ENCODE measurements at regions not wholly inside any gene's neighbourhood (a gene's known extent, or its start where the extent isn't known, plus 50 kb on each side); places are given as distances from the start of the nearest gene placed in this dataset.
A peak's percentile ranks its signal among the peaks of the same experiment; 100 is the strongest.

DNA sequence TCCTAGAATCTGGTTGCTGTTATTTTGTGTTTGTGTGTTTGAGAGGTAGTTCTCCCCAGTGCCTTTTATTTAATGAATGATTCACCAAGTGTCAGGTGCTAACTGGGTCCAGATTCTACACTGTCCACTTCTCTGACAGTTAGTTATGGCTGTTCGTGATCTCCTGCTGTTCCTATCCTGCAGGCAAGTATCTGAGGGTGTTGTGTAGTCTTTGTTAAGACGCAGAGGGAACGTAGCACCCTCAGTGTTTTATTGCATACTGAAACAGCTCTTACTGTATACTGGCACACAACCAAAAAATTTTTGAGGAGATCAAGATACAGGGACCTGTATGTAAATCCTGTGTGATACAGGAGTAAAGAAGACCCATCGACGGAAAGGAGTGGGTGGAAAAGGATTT lies 1271.3 kb downstream of the ROBO1 start:
- H3K27ac ChIP-seq: no peak overlapping the region
- no peaks in the 10 kb centered on the region for H3K9me3 ChIP-seq
- peaks cover 13% of the 10 kb centered on the region for H3K4me1 ChIP-seq
- H3K36me3 ChIP-seq: no peaks in the 10 kb centered on the region
- H3K27me3 ChIP-seq: no peaks in the 10 kb centered on the region
- no peak for TF ChIP-seq POLR2AphosphoS5 (IDR thresholded peaks at IDR 0.05; ENCODE audit: insufficient read depth in 1 of 2, low read depth in 1 of 2)
- no peak for TF ChIP-seq POLR2A (IDR thresholded peaks at IDR 0.05)
- TF ChIP-seq CTCF (IDR thresholded peaks at IDR 0.05): no peak
- intact Hi-C loops (cut with DNase I): no loop called here
- no peak overlapping the region for H3K4me3 ChIP-seq
- no peak for DNase-seq (ENCODE audit: extremely low spot score in 2 of 2)

GRCh38 chr3:78497021-78497420 lies 1270.8 kb downstream of the ROBO1 start:
- H3K27me3 ChIP-seq: no peaks in the 10 kb centered on the region
- intact Hi-C loops (cut with DNase I): no loop called here
- no peak for TF ChIP-seq POLR2A (IDR thresholded peaks at IDR 0.05)
- TF ChIP-seq POLR2AphosphoS5 (IDR thresholded peaks at IDR 0.05; ENCODE audit: insufficient read depth in 1 of 2, low read depth in 1 of 2): no peak
- H3K36me3 ChIP-seq: no peaks in the 10 kb centered on the region
- H3K27ac ChIP-seq: no peak overlapping the region
- H3K4me1 ChIP-seq: peaks cover 13% of the 10 kb centered on the region
- H3K4me3 ChIP-seq: no peak overlapping the region
- no peaks in the 10 kb centered on the region for H3K9me3 ChIP-seq
- DNase-seq (ENCODE audit: extremely low spot score in 2 of 2): no peak

DNA sequence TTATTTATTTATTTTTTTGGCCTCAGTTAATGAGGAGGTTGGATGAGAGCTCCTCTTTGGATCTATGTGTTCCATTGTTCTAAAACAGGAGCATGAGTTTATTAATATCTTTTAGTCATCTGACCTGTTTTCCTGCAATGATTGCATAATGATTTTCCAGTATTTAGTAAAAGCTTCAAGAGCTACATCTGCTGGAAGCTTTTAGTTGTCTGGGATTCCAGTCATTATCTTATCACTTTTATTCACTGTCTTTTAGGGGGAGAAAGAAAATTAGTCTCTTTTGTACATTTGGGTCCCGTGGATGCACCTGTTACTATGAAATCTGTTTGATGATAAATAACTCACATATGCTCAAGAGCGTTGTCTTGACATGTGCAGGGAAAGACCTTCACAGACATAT lies 1270.0 kb downstream of the ROBO1 start:
- intact Hi-C loops (cut with DNase I): no loop called here
- no peak for DNase-seq (ENCODE audit: extremely low spot score in 2 of 2)

GRCh38 chr3:78506061-78506460 lies 1261.7 kb downstream of the ROBO1 start:
- H3K4me3 ChIP-seq: no peak overlapping the region
- no peak overlapping the region for H3K27ac ChIP-seq
- TF ChIP-seq CTCF (IDR thresholded peaks at IDR 0.05) (no peak), POLR2A (IDR thresholded peaks at IDR 0.05) (no peak), POLR2AphosphoS5 (IDR thresholded peaks at IDR 0.05; ENCODE audit: insufficient read depth in 1 of 2, low read depth in 1 of 2) (no peak)
- no peaks in the 10 kb centered on the region for H3K36me3 ChIP-seq
- no peaks in the 10 kb centered on the region for H3K27me3 ChIP-seq
- no peak for DNase-seq (ENCODE audit: extremely low spot score in 2 of 2)
- intact Hi-C loops (cut with DNase I): no loop called here
- H3K4me1 ChIP-seq: no peaks in the 10 kb centered on the region
- H3K9me3 ChIP-seq: no peaks in the 10 kb centered on the region

More for the DNA sequence above, 1270.0 kb downstream of the ROBO1 start:
- H3K9me3 ChIP-seq: no peaks in the 10 kb centered on the region
- TF ChIP-seq POLR2AphosphoS5 (IDR thresholded peaks at IDR 0.05; ENCODE audit: insufficient read depth in 1 of 2, low read depth in 1 of 2): peak in 1 of 2 donors; percentile 41
- no peak for TF ChIP-seq CTCF (IDR thresholded peaks at IDR 0.05)
- no peak overlapping the region for H3K4me3 ChIP-seq
- no peak overlapping the region for H3K27ac ChIP-seq
- H3K27me3 ChIP-seq: no peaks in the 10 kb centered on the region
- H3K4me1 ChIP-seq: peaks cover 13% of the 10 kb centered on the region
- no peaks in the 10 kb centered on the region for H3K36me3 ChIP-seq

DNA sequence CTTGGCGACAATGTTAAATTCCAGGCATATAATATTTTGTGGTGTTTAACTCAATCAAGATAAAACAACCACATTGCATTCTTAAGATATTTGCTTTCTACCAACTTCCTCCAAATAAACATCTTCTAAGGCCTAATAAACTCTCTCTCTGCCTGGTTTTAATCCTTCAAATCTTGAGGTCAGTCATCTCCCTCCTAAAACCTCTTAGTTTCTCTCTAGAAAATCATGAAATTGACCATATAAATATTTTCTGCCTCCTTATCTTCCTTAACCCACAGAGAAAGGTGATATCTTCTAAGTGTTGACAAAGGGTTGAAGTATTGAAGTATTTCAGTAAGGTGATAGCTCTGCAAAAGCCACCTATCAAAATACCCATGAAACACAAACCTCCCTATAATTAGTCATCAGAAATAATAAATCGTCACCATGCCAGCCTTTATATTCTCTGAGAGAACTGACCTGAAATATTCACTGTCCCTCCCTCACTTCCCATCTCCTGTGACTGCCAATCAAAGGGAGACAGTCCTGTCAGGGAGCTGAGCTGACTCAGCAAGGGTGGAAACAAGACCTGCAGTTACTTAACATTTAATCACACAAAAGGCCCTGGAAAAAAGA lies 1261.1 kb downstream of the ROBO1 start:
- H3K4me3 ChIP-seq: no peak overlapping the region
- no peaks in the 10 kb centered on the region for H3K4me1 ChIP-seq
- no peak overlapping the region for H3K27ac ChIP-seq
- H3K36me3 ChIP-seq: no peaks in the 10 kb centered on the region
- no peaks in the 10 kb centered on the region for H3K9me3 ChIP-seq
- intact Hi-C loops (cut with DNase I): no loop called here
- TF ChIP-seq POLR2AphosphoS5 (IDR thresholded peaks at IDR 0.05; ENCODE audit: insufficient read depth in 1 of 2, low read depth in 1 of 2) (no peak), CTCF (IDR thresholded peaks at IDR 0.05) (no peak), POLR2A (IDR thresholded peaks at IDR 0.05) (no peak)
- no peaks in the 10 kb centered on the region for H3K27me3 ChIP-seq
- no peak for DNase-seq (ENCODE audit: extremely low spot score in 2 of 2)

Data from vagina (tissue), 2 donors.